ENCODE measurements at regions not wholly inside any gene's neighbourhood (a gene's known extent, or its start where the extent isn't known, plus 50 kb on each side); places are given as distances from the start of the nearest gene placed in this dataset.

DNA sequence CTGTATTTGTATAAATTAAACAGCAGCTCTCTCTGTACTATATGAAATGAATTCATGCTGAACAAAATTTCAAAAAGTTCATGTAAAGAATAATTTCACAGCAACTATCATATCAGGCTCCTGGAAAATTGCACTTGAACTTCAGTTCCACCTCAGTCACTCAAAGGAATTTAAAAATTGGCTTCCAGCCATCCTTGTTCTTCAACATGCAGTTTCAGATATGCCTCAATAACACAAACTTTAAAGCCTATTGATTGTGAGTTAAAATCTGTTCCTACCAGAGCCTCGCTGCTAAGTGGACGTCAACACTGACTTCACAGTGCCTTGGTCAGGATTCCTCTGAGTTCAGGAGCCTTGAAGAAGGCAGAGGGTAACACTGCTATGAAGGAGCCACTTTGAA, 418.7 kb upstream of the WWC1 start:
- TF ChIP-seq, protein P1, sequence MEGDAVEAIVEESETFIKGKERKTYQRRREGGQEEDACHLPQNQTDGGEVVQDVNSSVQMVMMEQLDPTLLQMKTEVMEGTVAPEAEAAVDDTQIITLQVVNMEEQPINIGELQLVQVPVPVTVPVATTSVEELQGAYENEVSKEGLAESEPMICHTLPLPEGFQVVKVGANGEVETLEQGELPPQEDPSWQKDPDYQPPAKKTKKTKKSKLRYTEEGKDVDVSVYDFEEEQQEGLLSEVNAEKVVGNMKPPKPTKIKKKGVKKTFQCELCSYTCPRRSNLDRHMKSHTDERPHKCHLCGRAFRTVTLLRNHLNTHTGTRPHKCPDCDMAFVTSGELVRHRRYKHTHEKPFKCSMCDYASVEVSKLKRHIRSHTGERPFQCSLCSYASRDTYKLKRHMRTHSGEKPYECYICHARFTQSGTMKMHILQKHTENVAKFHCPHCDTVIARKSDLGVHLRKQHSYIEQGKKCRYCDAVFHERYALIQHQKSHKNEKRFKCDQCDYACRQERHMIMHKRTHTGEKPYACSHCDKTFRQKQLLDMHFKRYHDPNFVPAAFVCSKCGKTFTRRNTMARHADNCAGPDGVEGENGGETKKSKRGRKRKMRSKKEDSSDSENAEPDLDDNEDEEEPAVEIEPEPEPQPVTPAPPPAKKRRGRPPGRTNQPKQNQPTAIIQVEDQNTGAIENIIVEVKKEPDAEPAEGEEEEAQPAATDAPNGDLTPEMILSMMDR (IDR thresholded peaks at IDR 0.05) = no peak
- TF ChIP-seq, protein P2, sequence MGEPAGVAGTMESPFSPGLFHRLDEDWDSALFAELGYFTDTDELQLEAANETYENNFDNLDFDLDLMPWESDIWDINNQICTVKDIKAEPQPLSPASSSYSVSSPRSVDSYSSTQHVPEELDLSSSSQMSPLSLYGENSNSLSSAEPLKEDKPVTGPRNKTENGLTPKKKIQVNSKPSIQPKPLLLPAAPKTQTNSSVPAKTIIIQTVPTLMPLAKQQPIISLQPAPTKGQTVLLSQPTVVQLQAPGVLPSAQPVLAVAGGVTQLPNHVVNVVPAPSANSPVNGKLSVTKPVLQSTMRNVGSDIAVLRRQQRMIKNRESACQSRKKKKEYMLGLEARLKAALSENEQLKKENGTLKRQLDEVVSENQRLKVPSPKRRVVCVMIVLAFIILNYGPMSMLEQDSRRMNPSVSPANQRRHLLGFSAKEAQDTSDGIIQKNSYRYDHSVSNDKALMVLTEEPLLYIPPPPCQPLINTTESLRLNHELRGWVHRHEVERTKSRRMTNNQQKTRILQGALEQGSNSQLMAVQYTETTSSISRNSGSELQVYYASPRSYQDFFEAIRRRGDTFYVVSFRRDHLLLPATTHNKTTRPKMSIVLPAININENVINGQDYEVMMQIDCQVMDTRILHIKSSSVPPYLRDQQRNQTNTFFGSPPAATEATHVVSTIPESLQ (CRISPR knock-in tag; IDR thresholded peaks at IDR 0.05) = no peak
- no peak for TF ChIP-seq JUN (CRISPR knock-in tag; IDR thresholded peaks at IDR 0.05)
- TF ChIP-seq MLX (CRISPR knock-in tag; IDR thresholded peaks at IDR 0.05) = no peak
- no peak for TF ChIP-seq KAT7 (CRISPR knock-in tag; IDR thresholded peaks at IDR 0.05; ENCODE audit: borderline replicate concordance)
- TF ChIP-seq ETV6 (CRISPR knock-in tag; IDR thresholded peaks at IDR 0.05) = no peak
- TF ChIP-seq, protein P3, sequence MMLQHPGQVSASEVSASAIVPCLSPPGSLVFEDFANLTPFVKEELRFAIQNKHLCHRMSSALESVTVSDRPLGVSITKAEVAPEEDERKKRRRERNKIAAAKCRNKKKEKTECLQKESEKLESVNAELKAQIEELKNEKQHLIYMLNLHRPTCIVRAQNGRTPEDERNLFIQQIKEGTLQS (CRISPR knock-in tag; conservative IDR thresholded peaks at IDR 0.05) = no peak
